Mesenchymal stem cell (in vitro differentiated cells and primary cell): ENCODE measurements at regions not wholly inside any gene's neighbourhood (a gene's known extent, or its start where the extent isn't known, plus 50 kb on each side); places are given as distances from the start of the nearest gene placed in this dataset.

Experiments
- DNase-seq: peaks from one replicate; pipeline ENCODE4 v3.0.0-alpha.2; 2013
- H2AFZ ChIP-seq: one replicate; pipeline ENCODE4 v1.6.1; 2013; ENCODE audit warnings: low read depth, mild to moderate bottlenecking, control low read depth, inconsistent platforms, low read length, moderate library complexity
- H2AK5ac ChIP-seq: 2 replicates; pipeline ENCODE4 v1.6.1; 2013; ENCODE audit warnings: low read length, moderate library complexity, mild to moderate bottlenecking, inconsistent platforms; ENCODE audit not compliant: severe bottlenecking
- H2BK120ac ChIP-seq: one replicate; pipeline ENCODE4 v1.6.1; 2013; ENCODE audit warnings: low read depth, mild to moderate bottlenecking, inconsistent platforms, low read length, moderate library complexity
- H2BK12ac ChIP-seq, 2 experiments: one replicate each; pipeline ENCODE4 v1.6.1; 2013; ENCODE audit warnings: inconsistent platforms in 2 of 2, low read length in 2 of 2, mild to moderate bottlenecking in 2 of 2, moderate library complexity in 2 of 2, control low read depth in 1 of 2
- H2BK15ac ChIP-seq: one replicate; pipeline ENCODE4 v1.6.1; 2013; ENCODE audit warnings: mild to moderate bottlenecking, low read depth, inconsistent platforms; ENCODE audit not compliant: poor library complexity, severe bottlenecking
- H2BK5ac ChIP-seq: 2 replicates; pipeline ENCODE4 v1.6.1; 2013; ENCODE audit warnings: low read depth, mild to moderate bottlenecking, low read length, control low read depth, inconsistent platforms; ENCODE audit not compliant: poor library complexity, severe bottlenecking
- H3K14ac ChIP-seq, 2 experiments: one replicate each; pipeline ENCODE4 v1.6.1; 2013; ENCODE audit warnings: inconsistent platforms in 2 of 2, low read length in 2 of 2, control low read depth in 1 of 2, mild to moderate bottlenecking in 1 of 2, moderate library complexity in 1 of 2
- H3K18ac ChIP-seq, 2 experiments: one replicate each; pipeline ENCODE4 v1.6.1; 2013; ENCODE audit warnings: inconsistent platforms in 2 of 2, low read length in 2 of 2, control low read depth in 1 of 2, low read depth in 1 of 2, mild to moderate bottlenecking in 1 of 2
- H3K23ac ChIP-seq, 2 experiments: one replicate each; pipeline ENCODE4 v1.6.1; 2013; ENCODE audit warnings: inconsistent platforms in 2 of 2, low read length in 2 of 2, mild to moderate bottlenecking in 2 of 2, moderate library complexity in 2 of 2, control low read depth in 1 of 2
- H3K27ac ChIP-seq: 2 replicates; pipeline ENCODE4 v1.5.1; 2013; ENCODE audit warnings: mild to moderate bottlenecking, moderate library complexity, low read length, control low read depth, inconsistent platforms; ENCODE audit not compliant: poor library complexity, severe bottlenecking
- H3K27me3 ChIP-seq, 2 experiments: 2 replicates each; pipeline versions ENCODE4 v1.6.1 to v1.7.0; 2013; ENCODE audit warnings: low read length in 2 of 2, mild to moderate bottlenecking in 2 of 2, moderate library complexity in 2 of 2, control low read depth in 1 of 2, inconsistent platforms in 1 of 2; ENCODE audit not compliant: control insufficient read depth in 1 of 2, insufficient read depth in 1 of 2
- H3K36me3 ChIP-seq, 2 experiments: 2 replicates each; pipeline versions ENCODE4 v1.6.1 to v1.7.0; 2013; ENCODE audit warnings: low read length in 2 of 2, control low read depth in 1 of 2, inconsistent platforms in 1 of 2, low read depth in 1 of 2, mild to moderate bottlenecking in 1 of 2; ENCODE audit not compliant: insufficient read depth in 2 of 2, control insufficient read depth in 1 of 2
- H3K4ac ChIP-seq, 2 experiments: one replicate each; pipeline ENCODE4 v1.6.1; 2013; ENCODE audit warnings: inconsistent platforms in 2 of 2, low read length in 2 of 2, mild to moderate bottlenecking in 2 of 2, moderate library complexity in 2 of 2, control low read depth in 1 of 2, low read depth in 1 of 2
- H3K4me1 ChIP-seq: 2 replicates; pipeline ENCODE4 v1.6.1; 2013; ENCODE audit warnings: low read depth, low read length, control low read depth; ENCODE audit not compliant: control insufficient read depth, insufficient read depth
- H3K4me2 ChIP-seq: 2 replicates; pipeline ENCODE4 v1.6.1; 2013; ENCODE audit warnings: low read length, mild to moderate bottlenecking, inconsistent platforms; ENCODE audit not compliant: poor library complexity, severe bottlenecking
- H3K4me3 ChIP-seq, 2 experiments: 2 replicates each; pipeline versions ENCODE4 v1.5.1 to v1.7.0; 2013; ENCODE audit warnings: low read length in 2 of 2, mild to moderate bottlenecking in 2 of 2, control low read depth in 1 of 2, low read depth in 1 of 2; ENCODE audit not compliant: insufficient read depth in 1 of 2
- H3K79me1 ChIP-seq: replicated peaks from 2 replicates; pipeline ENCODE4 v1.6.1; 2013; ENCODE audit warnings: mild to moderate bottlenecking, control low read depth, low read length, inconsistent platforms; ENCODE audit not compliant: poor library complexity, severe bottlenecking
- H3K9ac ChIP-seq: 2 replicates; pipeline ENCODE4 v1.7.0; 2013; ENCODE audit warnings: mild to moderate bottlenecking, low read length, moderate library complexity
- H3K9me3 ChIP-seq: 2 replicates; pipeline ENCODE4 v1.7.0; 2013; ENCODE audit warnings: mild to moderate bottlenecking, low read length; ENCODE audit not compliant: control insufficient read depth
- H4K8ac ChIP-seq: one replicate; pipeline ENCODE4 v1.6.1; 2013; ENCODE audit warnings: inconsistent platforms, mild to moderate bottlenecking, low read length, moderate library complexity
- H4K91ac ChIP-seq: one replicate; pipeline ENCODE4 v1.6.1; 2013; ENCODE audit warnings: mild to moderate bottlenecking, low read length, inconsistent platforms
- WGBS: methylation state at CpG from one replicate; pipeline ENCODE4 v1.1.7; 2013; ENCODE audit warnings: mixed read lengths; 5-methylcytosine and 5-hydroxymethylcytosine counted together

- H3K79me1 ChIP-seq: no peaks in the 10 kb centered on the region
- no peak overlapping the region for H3K4ac ChIP-seq
- H3K27ac ChIP-seq: no peak overlapping the region
- no peak overlapping the region for H2AFZ ChIP-seq
- H3K4me3 ChIP-seq: no peak overlapping the region
- H3K23ac ChIP-seq: no peak overlapping the region
- H2AK5ac ChIP-seq: no peak overlapping the region
- no peaks in the 10 kb centered on the region for H3K9me3 ChIP-seq
- no peak overlapping the region for H2BK15ac ChIP-seq
- WGBS: 80% methylated on average over 1 of the region's 1 CpG
- no peak overlapping the region for H4K8ac ChIP-seq
- H3K27me3 ChIP-seq: no peaks in the 10 kb centered on the region
- no peak overlapping the region for H3K4me2 ChIP-seq
- no peak overlapping the region for H2BK120ac ChIP-seq
- H2BK12ac ChIP-seq: no peak overlapping the region
- H3K4me1 ChIP-seq: no peaks in the 10 kb centered on the region
- H3K14ac ChIP-seq: no peak overlapping the region
- no peak for DNase-seq
- H3K36me3 ChIP-seq: no peaks in the 10 kb centered on the region
- no peak overlapping the region for H4K91ac ChIP-seq
- no peak overlapping the region for H3K18ac ChIP-seq
- H2BK5ac ChIP-seq: no peak overlapping the region
- H3K9ac ChIP-seq: no peak overlapping the region
These were observed 93.4 kb downstream of the OR5AK2 start for GRCh38 chr11:57082125-57082524.

- no peak overlapping the region for H2BK120ac ChIP-seq
- H3K4ac ChIP-seq: no peak overlapping the region
- no peak overlapping the region for H3K23ac ChIP-seq
- no peak overlapping the region for H4K8ac ChIP-seq
- no peaks in the 10 kb centered on the region for H3K36me3 ChIP-seq
- no peak overlapping the region for H3K4me2 ChIP-seq
- no peak overlapping the region for H2BK15ac ChIP-seq
- H2AK5ac ChIP-seq: no peak overlapping the region
- no peak overlapping the region for H4K91ac ChIP-seq
- no peaks in the 10 kb centered on the region for H3K9me3 ChIP-seq
- no peak for DNase-seq
- WGBS: 42% methylated on average over 2 of the region's 2 CpGs
- no peak overlapping the region for H3K27ac ChIP-seq
- H2AFZ ChIP-seq: no peak overlapping the region
- no peaks in the 10 kb centered on the region for H3K4me1 ChIP-seq
- no peak overlapping the region for H3K9ac ChIP-seq
- no peak overlapping the region for H3K4me3 ChIP-seq
- H2BK12ac ChIP-seq: no peak overlapping the region
- no peak overlapping the region for H3K18ac ChIP-seq
- no peaks in the 10 kb centered on the region for H3K79me1 ChIP-seq
- H3K27me3 ChIP-seq: peaks cover 8 to 9% of the 10 kb centered on the region in 2 experiments
- H2BK5ac ChIP-seq: no peak overlapping the region
- H3K14ac ChIP-seq: no peak overlapping the region
These were observed 95.1 kb downstream of the OR5AK2 start for GRCh38 chr11:57083641-57084385.

GRCh38 chr11:57085611-57086010 is 96.1 kb upstream of the LRRC55 start:
- Histone ChIP-seq H3K9me3 (no peaks in the 10 kb centered on the region), H3K4me2 (no peak overlapping the region), H3K79me1 (no peaks in the 10 kb centered on the region), H3K36me3 (no peaks in the 10 kb centered on the region), H3K9ac (no peak overlapping the region), H3K27ac (no peak overlapping the region), H3K4me1 (no peaks in the 10 kb centered on the region), H4K8ac (no peak overlapping the region), H2BK15ac (no peak overlapping the region), H3K4me3 (no peak overlapping the region), H2BK5ac (no peak overlapping the region), H2AFZ (no peak overlapping the region), H3K18ac (no peak overlapping the region), H4K91ac (no peak overlapping the region), H2BK120ac (no peak overlapping the region), H3K23ac (no peak overlapping the region), H3K4ac (no peak overlapping the region), H3K27me3 (peaks cover 9 to 19% of the 10 kb centered on the region in 2 experiments), H2AK5ac (no peak overlapping the region), H3K14ac (no peak overlapping the region), H2BK12ac (no peak overlapping the region)
- no peak for DNase-seq
- no CpG with 5 or more reads among the region's 1 CpG for WGBS

- Histone ChIP-seq H2AK5ac (no peak overlapping the region), H3K9me3 (no peaks in the 10 kb centered on the region), H2BK120ac (no peak overlapping the region), H4K91ac (no peak overlapping the region), H2BK5ac (no peak overlapping the region), H3K27ac (no peak overlapping the region), H2BK15ac (no peak overlapping the region), H4K8ac (no peak overlapping the region), H2BK12ac (no peak overlapping the region), H3K27me3 (peaks cover 24 to 31% of the 10 kb centered on the region in 2 experiments), H3K4me1 (no peaks in the 10 kb centered on the region), H3K79me1 (no peaks in the 10 kb centered on the region), H2AFZ (no peak overlapping the region), H3K9ac (no peak overlapping the region), H3K4me2 (no peak overlapping the region), H3K23ac (no peak overlapping the region), H3K18ac (no peak overlapping the region), H3K4me3 (no peak overlapping the region), H3K36me3 (no peaks in the 10 kb centered on the region), H3K14ac (no peak overlapping the region), H3K4ac (no peak overlapping the region)
- 83% methylated on average over 1 of the region's 1 CpG for WGBS
- DNase-seq: no peak
These were observed 93.8 kb upstream of the LRRC55 start for GRCh38 chr11:57087991-57088390.
